HCT116 (cell line): ENCODE measurements at regions not wholly inside any gene's neighbourhood (a gene's known extent, or its start where the extent isn't known, plus 50 kb on each side); places are given as distances from the start of the nearest gene placed in this dataset.
"Not testable (repeated sequence)": the region's sequence is repeated elsewhere in the genome, so short reads cannot be mapped to it uniquely, and the experiment has no call there.

Experiments
- ATAC-seq: fragments of 200-7000 bp; cut with Tn5 transposase; 2 replicates; pipeline ENCODE4 v1.9.1; 2020; ENCODE audit warnings: mild to moderate bottlenecking, moderate library complexity
- BruUV-seq: library from RNA; stranded (reverse); fragments of 400-500 nt; replicated peaks from 2 replicates; lab custom pipeline; 2021; lab: Mats Ljungman, UMichigan
- CTCF ChIA-PET: fragments of 300-600 bp; sonication (Branson Sonifier 250); formaldehyde crosslinking; loops from one replicate; lab custom pipeline; 2021; ENCODE audit warnings: antibody characterized with exemption; lab: Charles Lee
- POLR2A ChIA-PET: fragments of 300-600, 350-600 bp; sonication (Branson Sonifier 250); formaldehyde crosslinking; loops from one replicate; lab custom pipeline; 2021; ENCODE audit warnings: antibody characterized with exemption; lab: Charles Lee
- RAD21 ChIA-PET, 2 experiments: fragments of 300-600 bp; sonication (Branson Sonifier 250); formaldehyde crosslinking; loops; one replicate each; lab custom pipeline; 2023; ENCODE audit warnings: low total read pairs in 2 of 2; ENCODE audit not compliant: uncharacterized antibody in 2 of 2, unreplicated experiment in 2 of 2, low non-redundant PET in 1 of 2; lab: Charles Lee
- DNase-seq: peaks from one replicate; pipeline ENCODE4 v3.0.0-alpha.2; 2010; ENCODE audit warnings: low read depth, low spot score
- H2AFZ ChIP-seq: fragments of 200-600 bp; shearing (Covaris generic), sonication (generic); 2 replicates; pipeline ENCODE4 v1.6.1; 2017; ENCODE audit warnings: low read depth, mixed run types, mixed read lengths, antibody characterized with exemption, low read length; ENCODE audit not compliant: poor library complexity, severe bottlenecking
- H3K27ac ChIP-seq: 2 replicates; pipeline ENCODE4 v1.5.1; 2012; ENCODE audit warnings: low read depth, low read length
- H3K27me3 ChIP-seq: fragments of 200-600 bp; sonication (generic); 2 replicates; pipeline ENCODE4 v1.6.1; 2016; ENCODE audit warnings: mixed run types, low read length, mixed read lengths; ENCODE audit not compliant: insufficient read depth
- H3K36me3 ChIP-seq, 2 experiments: fragments of 200-500 bp in 1 of 2; fragments of 200-600 bp in 1 of 2; sonication (Bioruptor generic) in 1 of 2; sonication (generic) in 1 of 2; 2 replicates each; pipeline versions ENCODE4 v1.5.1 to v1.6.1; 2014 to 2016; ENCODE audit warnings: low read length in 2 of 2, inconsistent platforms in 1 of 2, mixed read lengths in 1 of 2, mixed run types in 1 of 2; ENCODE audit not compliant: insufficient read depth in 2 of 2, control insufficient read depth in 1 of 2
- H3K4me1 ChIP-seq, 2 experiments: fragments of 200-600 bp in 1 of 2; sonication (generic) in 1 of 2; 2 replicates each; pipeline versions ENCODE4 v1.5.1 to v1.6.1; 2012 to 2017; ENCODE audit warnings: low read length in 2 of 2, inconsistent platforms in 1 of 2, mild to moderate bottlenecking in 1 of 2, mixed read lengths in 1 of 2, mixed run types in 1 of 2, moderate library complexity in 1 of 2; ENCODE audit not compliant: insufficient read depth in 2 of 2, control insufficient read depth in 1 of 2
- H3K4me2 ChIP-seq: fragments of 200-600 bp; sonication (generic); 2 replicates; pipeline ENCODE4 v1.6.1; 2017; ENCODE audit warnings: mixed run types, low read length, mixed read lengths
- H3K4me3 ChIP-seq, 2 experiments: fragments of 200-600 bp in 1 of 2; sonication (generic) in 1 of 2; replicated peaks in 1 of 2; 2 replicates each; pipeline ENCODE4 v1.5.1; 2011 to 2016; ENCODE audit warnings: low read length in 2 of 2, control low read depth in 1 of 2, low read depth in 1 of 2, mild to moderate bottlenecking in 1 of 2, mixed read lengths in 1 of 2, mixed run types in 1 of 2
- H3K79me2 ChIP-seq: fragments of 200-600 bp; sonication (generic); 2 replicates; pipeline ENCODE4 v1.6.1; 2017; ENCODE audit warnings: mild to moderate bottlenecking, mixed run types, low read length, moderate library complexity, mixed read lengths; ENCODE audit not compliant: insufficient read depth
- H3K9ac ChIP-seq: fragments of 200-600 bp; sonication (generic); 2 replicates; pipeline ENCODE4 v1.6.1; 2016; ENCODE audit warnings: low read length, mixed read lengths
- H3K9me2 ChIP-seq: fragments of 200-600 bp; sonication (generic), shearing (Covaris generic); 2 replicates; pipeline ENCODE4 v1.6.1; 2017; ENCODE audit warnings: mixed run types, mild to moderate bottlenecking, moderate library complexity; ENCODE audit not compliant: insufficient read depth
- H3K9me3 ChIP-seq, 2 experiments: fragments of 200-500 bp in 1 of 2; fragments of 200-600 bp in 1 of 2; sonication (Bioruptor generic) in 1 of 2; sonication (generic) in 1 of 2; 2 replicates each; pipeline ENCODE4 v1.6.1; 2014 to 2017; ENCODE audit warnings: low read length in 2 of 2, mixed read lengths in 2 of 2, inconsistent platforms in 1 of 2, low read depth in 1 of 2, mild to moderate bottlenecking in 1 of 2, mixed run types in 1 of 2, moderate library complexity in 1 of 2; ENCODE audit not compliant: control insufficient read depth in 1 of 2, insufficient read depth in 1 of 2
- H4K20me1 ChIP-seq: fragments of 200-600 bp; sonication (generic), shearing (Covaris generic); 2 replicates; pipeline ENCODE4 v1.6.1; 2017; ENCODE audit warnings: mixed run types, mild to moderate bottlenecking, moderate library complexity; ENCODE audit not compliant: insufficient read depth
- CEBPB ChIP-seq: IDR thresholded peaks from 2 replicates; pipeline ENCODE4 v1.6.1; 2012; ENCODE audit warnings: low read depth
- EZH2phosphoT487 ChIP-seq: fragments of 200-600 bp; IDR thresholded peaks from 2 replicates; pipeline ENCODE4 v1.6.1; 2018; ENCODE audit warnings: antibody characterized with exemption, borderline replicate concordance
- YY1 ChIP-seq: IDR thresholded peaks from 2 replicates; pipeline ENCODE4 v1.6.1; 2011; ENCODE audit warnings: low read length, low read depth, moderate library complexity, mild to moderate bottlenecking; ENCODE audit not compliant: insufficient replicate concordance; ENCODE audit errors: extremely low read depth
- intact Hi-C: fragments of 100-400 bp; cut with micrococcal nuclease; formaldehyde crosslinking; loops from 2 replicates; pipeline ENCODE4 v1.10.0; 2022
- TF ChIP-seq, protein P1 (sequence below): IDR thresholded peaks from 2 replicates; pipeline ENCODE4 v1.6.1; 2011; ENCODE audit warnings: mild to moderate bottlenecking, low read length, moderate library complexity; ENCODE audit not compliant: insufficient replicate concordance; ENCODE audit errors: extremely low read depth

DNA sequence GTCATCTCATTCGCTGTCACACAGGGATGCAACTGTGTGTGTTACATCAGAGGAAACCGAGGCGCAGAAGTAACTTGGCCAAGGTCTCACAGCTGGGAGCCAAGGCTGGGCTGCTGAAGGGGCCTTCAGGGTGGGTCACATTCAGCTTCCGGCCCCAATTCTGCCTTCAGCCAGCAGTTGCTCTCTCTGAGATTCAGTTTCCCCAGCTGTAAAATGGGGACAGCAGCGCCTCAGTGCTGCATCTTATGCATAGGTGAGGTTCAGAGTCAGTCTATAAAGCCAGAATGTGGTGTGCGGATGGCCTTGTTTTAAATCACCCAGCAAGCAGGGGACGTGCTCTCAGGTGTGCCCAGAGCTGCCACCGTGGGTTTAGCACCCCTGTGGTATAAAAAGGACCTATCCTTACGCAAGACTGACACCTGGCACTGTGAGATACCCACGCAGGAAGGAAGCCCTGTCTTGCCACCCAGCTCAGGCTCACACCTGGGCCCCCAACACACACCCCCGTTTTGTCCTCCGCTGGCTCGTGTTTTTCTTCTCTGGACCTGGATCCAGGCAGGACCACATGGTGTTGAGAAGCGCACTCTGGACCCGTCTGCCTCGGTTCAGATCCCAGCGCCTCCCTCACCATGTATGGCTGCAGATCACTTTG is 94.6 kb upstream of the GSE1 start (continued):
- TF ChIP-seq, protein P1, sequence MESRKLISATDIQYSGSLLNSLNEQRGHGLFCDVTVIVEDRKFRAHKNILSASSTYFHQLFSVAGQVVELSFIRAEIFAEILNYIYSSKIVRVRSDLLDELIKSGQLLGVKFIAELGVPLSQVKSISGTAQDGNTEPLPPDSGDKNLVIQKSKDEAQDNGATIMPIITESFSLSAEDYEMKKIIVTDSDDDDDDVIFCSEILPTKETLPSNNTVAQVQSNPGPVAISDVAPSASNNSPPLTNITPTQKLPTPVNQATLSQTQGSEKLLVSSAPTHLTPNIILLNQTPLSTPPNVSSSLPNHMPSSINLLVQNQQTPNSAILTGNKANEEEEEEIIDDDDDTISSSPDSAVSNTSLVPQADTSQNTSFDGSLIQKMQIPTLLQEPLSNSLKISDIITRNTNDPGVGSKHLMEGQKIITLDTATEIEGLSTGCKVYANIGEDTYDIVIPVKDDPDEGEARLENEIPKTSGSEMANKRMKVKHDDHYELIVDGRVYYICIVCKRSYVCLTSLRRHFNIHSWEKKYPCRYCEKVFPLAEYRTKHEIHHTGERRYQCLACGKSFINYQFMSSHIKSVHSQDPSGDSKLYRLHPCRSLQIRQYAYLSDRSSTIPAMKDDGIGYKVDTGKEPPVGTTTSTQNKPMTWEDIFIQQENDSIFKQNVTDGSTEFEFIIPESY, result no peak
- TF ChIP-seq EZH2phosphoT487 (no peak), CEBPB (no peak), YY1 (no peak)

DNA sequence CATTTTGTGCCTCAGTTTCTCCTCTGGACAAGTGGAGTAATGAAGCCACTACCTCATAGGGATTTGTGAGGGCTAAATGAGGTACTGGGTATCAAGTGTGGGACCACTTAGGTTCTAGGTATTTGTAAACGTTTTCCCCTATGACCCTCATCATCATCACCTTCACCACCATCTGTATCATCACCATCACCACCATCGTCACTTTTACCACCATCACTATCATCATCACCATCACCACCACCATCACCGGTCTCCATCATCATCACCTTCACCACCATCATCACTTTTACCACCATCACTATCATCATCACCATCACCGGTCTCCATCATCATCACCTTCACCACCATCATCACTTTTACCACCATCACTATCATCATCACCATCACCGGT is 94.1 kb upstream of the GSE1 start:
- H3K36me3 ChIP-seq, H3K27ac ChIP-seq, ATAC-seq, H4K20me1 ChIP-seq, H3K4me2 ChIP-seq, DNase-seq, H3K4me3 ChIP-seq, intact Hi-C loops, H3K79me2 ChIP-seq, BruUV-seq, POLR2A ChIA-PET, H3K9me3 ChIP-seq, RAD21 ChIA-PET, H2AFZ ChIP-seq, H3K9ac ChIP-seq, CTCF ChIA-PET, H3K27me3 ChIP-seq, H3K9me2 ChIP-seq: not testable (repeated sequence)
- peaks cover 62 to 68% of the 10 kb centered on the region in 2 experiments for H3K4me1 ChIP-seq
